Smooth muscle cell (in vitro differentiated cells): ENCODE measurements at regions not wholly inside any gene's neighbourhood (a gene's known extent, or its start where the extent isn't known, plus 50 kb on each side); places are given as distances from the start of the nearest gene placed in this dataset.

Experiments
- DNase-seq: peaks from one replicate; lab custom pipeline; 2025; ENCODE audit not compliant: unreplicated experiment; lab: John Stamatoyannopoulos, UW
- H2AFZ ChIP-seq: fragments of 200-600 bp; sonication (generic); 2 replicates; pipeline ENCODE4 v1.6.0; 2016; ENCODE audit warnings: antibody characterized with exemption, low read depth, mild to moderate bottlenecking
- H3F3A ChIP-seq: fragments of 200-600 bp; sonication (generic); 2 replicates; pipeline ENCODE4 v1.6.0; 2017; ENCODE audit warnings: antibody characterized with exemption, low read depth
- H3K27ac ChIP-seq: fragments of 200-600 bp; sonication (generic); 2 replicates; pipeline ENCODE4 v1.5.1; 2016; ENCODE audit warnings: low read depth, mild to moderate bottlenecking
- H3K27me3 ChIP-seq: fragments of 200-600 bp; sonication (generic); 2 replicates; pipeline ENCODE4 v1.6.1; 2016; ENCODE audit warnings: low read depth, mild to moderate bottlenecking
- H3K36me3 ChIP-seq: fragments of 200-600 bp; sonication (generic); 2 replicates; pipeline ENCODE4 v1.5.1; 2016; ENCODE audit warnings: low read depth
- H3K4me1 ChIP-seq: fragments of 200-600 bp; sonication (generic); 2 replicates; pipeline ENCODE4 v1.5.1; 2016; ENCODE audit warnings: low read depth
- H3K4me2 ChIP-seq: fragments of 200-600 bp; sonication (generic); 2 replicates; pipeline ENCODE4 v1.6.0; 2016; ENCODE audit warnings: mild to moderate bottlenecking
- H3K4me3 ChIP-seq: fragments of 200-600 bp; sonication (generic); 2 replicates; pipeline ENCODE4 v1.5.1; 2016; ENCODE audit warnings: mild to moderate bottlenecking
- H3K79me2 ChIP-seq: fragments of 200-600 bp; sonication (generic); 2 replicates; pipeline ENCODE4 v1.6.0; 2016; ENCODE audit warnings: low read depth, mild to moderate bottlenecking
- H3K9ac ChIP-seq: fragments of 200-600 bp; sonication (generic); 2 replicates; pipeline ENCODE4 v1.6.0; 2016; ENCODE audit warnings: low read depth
- H3K9me3 ChIP-seq: fragments of 200-600 bp; sonication (generic); replicated peaks from 2 replicates; pipeline ENCODE4 v1.5.1; 2016; ENCODE audit warnings: low read depth
- H4K20me1 ChIP-seq: fragments of 200-600 bp; sonication (generic); 2 replicates; pipeline ENCODE4 v1.6.0; 2016; ENCODE audit warnings: low read depth
- CTCF ChIP-seq: fragments of 200-600 bp; sonication (generic); IDR thresholded peaks from 2 replicates; pipeline ENCODE4 v1.5.1; 2017; ENCODE audit warnings: borderline replicate concordance, mild to moderate bottlenecking, antibody characterized with exemption; ENCODE audit not compliant: insufficient read depth, poor library complexity, severe bottlenecking
- WGBS: methylation state at CpG from one replicate; pipeline ENCODE4 v1.1.7; 2016; ENCODE audit warnings: low lambda C conversion rate; 5-methylcytosine and 5-hydroxymethylcytosine counted together

DNA sequence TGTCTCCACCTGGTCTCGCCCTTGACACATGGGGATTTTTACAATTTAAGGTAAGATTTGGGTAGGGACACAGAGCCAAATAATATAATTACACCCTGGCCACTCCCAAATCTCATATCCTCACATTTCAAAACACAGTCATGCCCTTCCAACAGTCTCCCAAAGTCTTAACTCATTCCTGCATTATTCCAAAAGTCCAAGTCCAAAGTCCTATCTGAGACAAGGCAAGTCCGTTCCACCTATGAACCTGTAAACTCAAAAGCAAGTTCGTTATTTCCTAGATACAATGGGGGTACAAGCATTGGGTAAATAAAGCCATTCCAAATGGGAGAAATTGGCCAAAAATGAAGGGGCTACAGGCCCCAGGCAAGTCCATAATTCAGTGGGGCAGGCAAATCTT, 380.8 kb downstream of the CXXC4 start:
- H3F3A ChIP-seq = no peaks in the 10 kb centered on the region

GRCh38 chr4:104099141-104099540, 379.4 kb upstream of the TACR3 start:
- Histone ChIP-seq H3K4me2 (no peak overlapping the region), H3K4me3 (no peak overlapping the region), H3K36me3 (no peaks in the 10 kb centered on the region), H2AFZ (no peak overlapping the region), H3K79me2 (no peaks in the 10 kb centered on the region), H3K27ac (no peak overlapping the region), H3F3A (no peaks in the 10 kb centered on the region), H4K20me1 (no peaks in the 10 kb centered on the region), H3K9me3 (peaks cover 5% of the 10 kb centered on the region), H3K4me1 (no peaks in the 10 kb centered on the region), H3K27me3 (no peaks in the 10 kb centered on the region), H3K9ac (no peak overlapping the region)
- TF ChIP-seq CTCF = no peak
- no peak for DNase-seq

More for the DNA sequence above, 380.8 kb downstream of the CXXC4 start:
- no peak overlapping the region for H3K4me3 ChIP-seq
- no peak for DNase-seq
- H3K9ac ChIP-seq = no peak overlapping the region
- H3K27ac ChIP-seq = no peak overlapping the region
- H3K4me2 ChIP-seq = no peak overlapping the region
- no peaks in the 10 kb centered on the region for H3K36me3 ChIP-seq
- H3K4me1 ChIP-seq = no peaks in the 10 kb centered on the region
- H3K79me2 ChIP-seq = no peaks in the 10 kb centered on the region
- H2AFZ ChIP-seq = no peak overlapping the region
- H4K20me1 ChIP-seq = no peaks in the 10 kb centered on the region
- TF ChIP-seq CTCF = no peak
- WGBS = 83% methylated on average over 3 of the region's 3 CpGs
- H3K27me3 ChIP-seq = no peaks in the 10 kb centered on the region
- H3K9me3 ChIP-seq = no peaks in the 10 kb centered on the region

- no peak for TF ChIP-seq CTCF
- Histone ChIP-seq H2AFZ (no peak overlapping the region), H3F3A (no peaks in the 10 kb centered on the region), H3K4me2 (no peak overlapping the region), H3K9me3 (no peaks in the 10 kb centered on the region), H3K4me1 (no peaks in the 10 kb centered on the region), H3K36me3 (no peaks in the 10 kb centered on the region), H3K9ac (no peak overlapping the region), H4K20me1 (no peaks in the 10 kb centered on the region), H3K4me3 (no peak overlapping the region), H3K79me2 (no peaks in the 10 kb centered on the region), H3K27ac (no peak overlapping the region), H3K27me3 (no peaks in the 10 kb centered on the region)
- DNase-seq = no peak
Observed at GRCh38 chr4:104093247-104093646, 373.5 kb upstream of the TACR3 start.

DNA sequence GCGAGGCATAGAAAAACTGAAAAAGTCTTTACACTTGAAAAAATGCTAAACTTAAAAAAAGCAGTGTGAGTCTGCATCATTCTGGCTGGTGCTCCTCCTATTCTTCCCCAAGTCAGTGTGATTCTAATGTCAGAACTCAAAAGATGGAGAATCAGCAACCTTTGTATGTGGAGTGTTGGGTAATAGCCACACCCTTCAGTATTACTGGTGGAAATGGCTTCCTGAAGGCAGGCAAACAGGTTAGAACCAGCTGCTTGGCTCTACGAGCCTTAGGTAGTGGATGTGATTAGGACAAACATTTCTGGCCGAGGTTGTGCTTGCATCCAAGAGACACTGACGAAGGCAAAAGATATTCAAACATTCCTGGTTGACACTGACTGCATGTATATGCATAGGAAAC, 353.4 kb upstream of the TACR3 start:
- H4K20me1 ChIP-seq = no peaks in the 10 kb centered on the region
- H3K9ac ChIP-seq = no peak overlapping the region
- no peak overlapping the region for H3K4me2 ChIP-seq
- no peaks in the 10 kb centered on the region for H3K79me2 ChIP-seq
- no peak overlapping the region for H3K27ac ChIP-seq
- WGBS = 71% methylated on average over 4 of the region's 4 CpGs
- TF ChIP-seq CTCF = no peak
- H3K36me3 ChIP-seq = no peaks in the 10 kb centered on the region
- no peaks in the 10 kb centered on the region for H3K9me3 ChIP-seq
- no peaks in the 10 kb centered on the region for H3K4me1 ChIP-seq
- no peak overlapping the region for H2AFZ ChIP-seq
- H3K27me3 ChIP-seq = no peaks in the 10 kb centered on the region
- DNase-seq = no peak
- H3F3A ChIP-seq = no peaks in the 10 kb centered on the region
- no peak overlapping the region for H3K4me3 ChIP-seq
